22Rv1 (cell line): ENCODE measurements at regions not wholly inside any gene's neighbourhood (a gene's known extent, or its start where the extent isn't known, plus 50 kb on each side); places are given as distances from the start of the nearest gene placed in this dataset.

ENCODE experiments used
- ZFX ChIP-seq: fragments of 450-650 bp; IDR thresholded peaks from 2 replicates; pipeline ENCODE4 v1.6.1; 2017; ENCODE audit warnings: antibody characterized with exemption, borderline replicate concordance
- TF ChIP-seq, protein P1 (sequence below): fragments of 450-650 bp; IDR thresholded peaks from 2 replicates; pipeline ENCODE4 v1.5.1; 2017; ENCODE audit warnings: mild to moderate bottlenecking

GRCh38 chrX:40908857-40909475, 173.6 kb upstream of the MED14 start:
- TF ChIP-seq, protein P1, sequence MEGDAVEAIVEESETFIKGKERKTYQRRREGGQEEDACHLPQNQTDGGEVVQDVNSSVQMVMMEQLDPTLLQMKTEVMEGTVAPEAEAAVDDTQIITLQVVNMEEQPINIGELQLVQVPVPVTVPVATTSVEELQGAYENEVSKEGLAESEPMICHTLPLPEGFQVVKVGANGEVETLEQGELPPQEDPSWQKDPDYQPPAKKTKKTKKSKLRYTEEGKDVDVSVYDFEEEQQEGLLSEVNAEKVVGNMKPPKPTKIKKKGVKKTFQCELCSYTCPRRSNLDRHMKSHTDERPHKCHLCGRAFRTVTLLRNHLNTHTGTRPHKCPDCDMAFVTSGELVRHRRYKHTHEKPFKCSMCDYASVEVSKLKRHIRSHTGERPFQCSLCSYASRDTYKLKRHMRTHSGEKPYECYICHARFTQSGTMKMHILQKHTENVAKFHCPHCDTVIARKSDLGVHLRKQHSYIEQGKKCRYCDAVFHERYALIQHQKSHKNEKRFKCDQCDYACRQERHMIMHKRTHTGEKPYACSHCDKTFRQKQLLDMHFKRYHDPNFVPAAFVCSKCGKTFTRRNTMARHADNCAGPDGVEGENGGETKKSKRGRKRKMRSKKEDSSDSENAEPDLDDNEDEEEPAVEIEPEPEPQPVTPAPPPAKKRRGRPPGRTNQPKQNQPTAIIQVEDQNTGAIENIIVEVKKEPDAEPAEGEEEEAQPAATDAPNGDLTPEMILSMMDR = no peak
- TF ChIP-seq ZFX = no peak
